IPS-20b (cell line): ENCODE measurements at regions not wholly inside any gene's neighbourhood (a gene's known extent, or its start where the extent isn't known, plus 50 kb on each side); places are given as distances from the start of the nearest gene placed in this dataset.
"Not testable (repeated sequence)": the region's sequence is repeated elsewhere in the genome, so short reads cannot be mapped to it uniquely, and the experiment has no call there.

Experiments
- H3K27ac ChIP-seq: one replicate; pipeline ENCODE4 v1.5.1; 2013; ENCODE audit warnings: low read length
- H3K27me3 ChIP-seq: 2 replicates; pipeline ENCODE4 v1.6.1; 2013; ENCODE audit warnings: mild to moderate bottlenecking, low read length, inconsistent platforms; ENCODE audit not compliant: insufficient read depth
- H3K36me3 ChIP-seq: 2 replicates; pipeline ENCODE4 v1.6.1; 2013; ENCODE audit warnings: low read depth, mild to moderate bottlenecking, inconsistent platforms, low read length, moderate library complexity; ENCODE audit not compliant: insufficient read depth
- H3K4me1 ChIP-seq: 2 replicates; pipeline ENCODE4 v1.6.1; 2013; ENCODE audit warnings: mild to moderate bottlenecking, control low read depth, inconsistent platforms, low read length, moderate library complexity; ENCODE audit not compliant: insufficient read depth
- H3K4me3 ChIP-seq: 2 replicates; pipeline ENCODE4 v1.5.1; 2013; ENCODE audit warnings: mild to moderate bottlenecking, low read length, inconsistent platforms
- H3K9ac ChIP-seq: 2 replicates; pipeline ENCODE4 v1.6.1; 2013; ENCODE audit warnings: low read depth, mild to moderate bottlenecking, inconsistent platforms, low read length, moderate library complexity
- H3K9me3 ChIP-seq: 2 replicates; pipeline ENCODE4 v1.6.1; 2013; ENCODE audit warnings: mild to moderate bottlenecking, low read depth, low read length, inconsistent platforms; ENCODE audit not compliant: insufficient read depth

DNA sequence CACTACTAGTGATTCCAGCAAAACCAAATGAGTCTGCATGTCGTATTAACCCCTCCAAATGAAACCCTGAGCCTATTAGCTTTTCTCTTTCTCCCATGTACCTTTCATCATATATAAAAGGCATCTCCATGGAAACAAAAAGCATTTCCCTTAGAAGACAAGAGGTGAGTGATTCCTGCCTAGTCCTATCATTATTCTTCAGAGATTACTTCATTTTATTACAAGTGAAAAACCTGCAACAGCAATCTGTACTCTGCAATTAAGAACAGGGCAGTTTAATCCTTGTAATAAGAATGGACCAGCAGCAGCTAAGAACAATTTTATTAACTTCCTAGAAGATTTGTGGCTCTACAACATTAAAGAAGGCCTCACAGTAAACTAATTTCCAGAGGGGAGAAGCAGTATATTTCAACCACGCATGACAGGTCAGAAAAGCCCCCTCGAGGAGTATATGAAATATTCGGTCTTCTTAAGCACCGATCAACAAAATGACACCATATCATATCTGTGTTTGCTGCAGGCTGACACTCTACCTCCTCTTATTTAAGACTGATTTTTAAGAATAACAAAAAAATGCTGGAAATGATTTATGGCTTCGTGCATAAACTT, 132.3 kb upstream of the TFPI start:
- Histone ChIP-seq H3K27me3 (no peaks in the 10 kb centered on the region), H3K4me1 (no peaks in the 10 kb centered on the region; the same call in none of the 2 replicates), H3K9ac (no peak overlapping the region), H3K4me3 (no peak overlapping the region), H3K9me3 (no peaks in the 10 kb centered on the region), H3K27ac (no peak overlapping the region), H3K36me3 (no peaks in the 10 kb centered on the region)

DNA sequence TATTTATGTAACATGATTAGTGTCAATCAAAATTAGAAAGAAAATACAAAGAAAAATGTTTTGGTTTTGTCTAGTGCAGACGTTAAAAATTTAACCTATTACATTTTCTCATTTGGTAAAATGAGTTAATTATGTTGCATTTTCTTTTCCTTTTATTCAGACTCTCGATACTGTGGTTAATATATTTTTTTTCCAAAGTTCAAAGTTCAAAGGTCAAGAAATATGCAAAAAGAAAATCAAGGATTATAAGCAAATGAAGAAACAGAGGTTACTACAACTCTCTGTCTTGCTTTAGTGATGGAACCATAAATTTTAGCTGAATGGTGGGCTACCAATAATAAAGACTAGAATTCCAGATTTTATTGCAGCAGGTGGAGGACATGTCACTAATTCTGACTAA, 133.3 kb upstream of the TFPI start:
- Histone ChIP-seq H3K36me3 (no peaks in the 10 kb centered on the region), H3K27me3 (no peaks in the 10 kb centered on the region), H3K9ac (no peak overlapping the region), H3K27ac (no peak overlapping the region), H3K4me1 (no peaks in the 10 kb centered on the region; the same call in 1 of the 2 replicates), H3K4me3 (no peak overlapping the region), H3K9me3 (no peaks in the 10 kb centered on the region)

- Histone ChIP-seq H3K4me3 (no peak overlapping the region), H3K27me3 (no peaks in the 10 kb centered on the region)
Observed at GRCh38 chr2:187689372-187689771, 135.1 kb upstream of the TFPI start.

DNA sequence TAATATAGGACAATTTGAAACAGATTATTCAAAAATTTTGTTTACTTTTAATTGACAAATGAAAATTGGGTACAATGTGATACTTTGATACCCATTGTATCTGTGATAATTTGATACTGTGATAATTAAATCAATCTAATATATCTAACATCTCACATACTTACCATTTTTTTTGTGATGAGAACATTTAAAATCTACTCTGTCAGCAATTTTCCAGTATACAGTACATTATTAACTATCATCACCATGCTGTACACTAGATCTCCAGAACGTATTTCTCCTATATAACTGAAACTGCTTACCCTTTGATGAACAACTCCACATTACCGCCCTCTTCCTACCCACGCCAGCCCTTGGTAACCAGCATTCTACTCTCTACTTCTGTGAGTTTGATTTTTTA, 139.7 kb upstream of the TFPI start:
- no peaks in the 10 kb centered on the region for H3K9me3 ChIP-seq
- no peaks in the 10 kb centered on the region for H3K36me3 ChIP-seq
- H3K9ac ChIP-seq: no peak overlapping the region
- no peaks in the 10 kb centered on the region for H3K27me3 ChIP-seq
- H3K27ac ChIP-seq: no peak overlapping the region
- H3K4me3 ChIP-seq: no peak overlapping the region
- no peaks in the 10 kb centered on the region for H3K4me1 ChIP-seq

More at GRCh38 chr2:187689372-187689771, 135.1 kb upstream of the TFPI start:
- Histone ChIP-seq H3K36me3 (no peaks in the 10 kb centered on the region), H3K9me3 (no peaks in the 10 kb centered on the region), H3K4me1 (no peaks in the 10 kb centered on the region; the same call in 1 of the 2 replicates), H3K27ac (no peak overlapping the region), H3K9ac (no peak overlapping the region)

DNA sequence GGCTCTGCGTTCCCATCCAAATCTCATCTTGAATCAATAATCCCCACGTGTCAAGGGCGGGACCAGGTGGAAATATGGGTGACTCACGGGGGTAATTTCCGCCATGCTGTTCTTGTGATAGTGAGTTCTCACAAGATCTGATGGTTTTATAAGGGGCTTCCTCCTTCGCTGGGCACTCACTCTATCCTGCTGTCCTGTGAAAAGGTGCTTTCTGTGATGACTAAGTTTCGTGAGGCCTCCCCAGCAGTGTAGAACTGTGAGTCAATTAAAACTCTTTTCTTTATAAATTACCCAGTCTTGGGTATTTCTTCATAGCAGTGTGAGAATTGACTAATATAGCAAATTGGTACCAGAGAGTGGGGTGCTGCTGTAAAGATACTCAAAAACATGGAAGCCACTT, 142.4 kb upstream of the TFPI start:
- not testable (repeated sequence) for H3K9me3 ChIP-seq, H3K36me3 ChIP-seq, H3K27ac ChIP-seq, H3K9ac ChIP-seq, H3K27me3 ChIP-seq, H3K4me3 ChIP-seq
- peaks cover 17% of the 10 kb centered on the region for H3K4me1 ChIP-seq

GRCh38 chr2:187698374-187699110, 144.3 kb upstream of the TFPI start:
- Histone ChIP-seq H3K9me3 (no peaks in the 10 kb centered on the region), H3K36me3 (no peaks in the 10 kb centered on the region), H3K4me1 (peaks cover 30% of the 10 kb centered on the region), H3K27me3 (no peaks in the 10 kb centered on the region), H3K4me3 (no peak overlapping the region), H3K9ac (no peak overlapping the region), H3K27ac (no peak overlapping the region)

- no peak overlapping the region; the same call in 1 of the 2 replicates for H3K4me3 ChIP-seq
- no peaks in the 10 kb centered on the region for H3K27me3 ChIP-seq
- no peak overlapping the region for H3K27ac ChIP-seq
- H3K36me3 ChIP-seq: no peaks in the 10 kb centered on the region
- H3K4me1 ChIP-seq: peaks cover 30% of the 10 kb centered on the region
- no peak overlapping the region for H3K9ac ChIP-seq
- no peaks in the 10 kb centered on the region for H3K9me3 ChIP-seq
Observed at GRCh38 chr2:187702157-187702556, 147.9 kb upstream of the TFPI start.

DNA sequence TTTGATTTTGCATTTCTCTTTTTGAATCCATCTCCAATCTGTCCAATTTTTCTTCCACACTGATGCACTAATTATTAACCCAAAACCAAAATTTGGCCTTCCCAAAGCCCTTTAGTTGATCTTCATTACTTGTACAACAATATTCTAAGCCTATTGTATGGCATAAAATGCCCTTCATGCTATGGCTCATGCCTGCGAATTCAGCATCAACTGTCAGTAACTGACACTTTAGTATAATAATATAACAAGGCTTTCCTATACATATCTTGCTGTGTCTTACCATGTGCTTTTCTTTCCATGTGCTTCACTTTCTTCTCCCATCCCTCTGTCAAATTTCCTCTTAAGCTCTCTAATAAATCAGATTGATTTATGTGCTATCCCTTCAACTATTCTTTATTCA, 154.0 kb upstream of the TFPI start:
- Histone ChIP-seq H3K27ac (no peak overlapping the region), H3K9me3 (no peaks in the 10 kb centered on the region), H3K27me3 (no peaks in the 10 kb centered on the region), H3K4me1 (no peaks in the 10 kb centered on the region), H3K36me3 (no peaks in the 10 kb centered on the region), H3K9ac (no peak overlapping the region), H3K4me3 (no peak overlapping the region)

GRCh38 chr2:187709065-187709464, 154.8 kb upstream of the TFPI start:
- Histone ChIP-seq H3K36me3 (no peaks in the 10 kb centered on the region), H3K4me3 (no peak overlapping the region), H3K9me3 (no peaks in the 10 kb centered on the region), H3K27me3 (no peaks in the 10 kb centered on the region), H3K9ac (no peak overlapping the region), H3K27ac (no peak overlapping the region), H3K4me1 (no peaks in the 10 kb centered on the region)

DNA sequence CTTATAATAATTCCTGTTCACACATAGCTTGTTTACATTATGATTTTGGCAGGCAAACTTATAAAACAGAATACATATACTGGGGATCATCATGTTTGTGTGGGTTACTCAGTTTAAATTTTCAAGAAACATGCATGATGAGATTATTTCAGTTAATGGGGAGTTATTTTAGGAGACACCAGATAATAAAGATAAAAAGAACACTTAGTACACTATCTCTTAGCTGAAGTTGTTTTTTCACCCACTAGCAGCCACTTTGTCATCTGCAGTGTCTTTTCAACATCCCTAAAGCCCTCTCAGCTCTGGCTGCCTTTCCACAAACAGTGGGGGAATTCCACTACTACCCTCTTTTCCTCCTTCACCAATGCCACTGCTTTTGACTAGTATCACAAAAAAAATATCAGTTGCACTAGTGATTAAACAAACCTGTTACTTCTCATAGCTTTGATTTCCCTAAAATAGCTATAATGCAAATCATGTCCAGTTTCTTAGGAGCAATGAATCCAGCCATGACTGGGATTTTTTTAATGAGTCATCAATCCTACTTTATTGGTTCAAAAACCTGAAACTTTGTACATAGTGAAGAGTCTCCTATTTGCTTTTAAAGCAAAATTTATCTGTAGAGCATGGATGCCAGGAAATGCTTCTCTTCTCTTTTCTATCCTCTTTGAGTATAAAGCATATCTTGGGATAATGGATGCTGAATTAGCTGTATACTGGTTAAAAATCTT, 156.7 kb upstream of the TFPI start:
- Histone ChIP-seq H3K27ac (no peak overlapping the region), H3K4me3 (no peak overlapping the region), H3K27me3 (no peaks in the 10 kb centered on the region), H3K4me1 (no peaks in the 10 kb centered on the region), H3K36me3 (no peaks in the 10 kb centered on the region), H3K9me3 (no peaks in the 10 kb centered on the region), H3K9ac (no peak overlapping the region)

DNA sequence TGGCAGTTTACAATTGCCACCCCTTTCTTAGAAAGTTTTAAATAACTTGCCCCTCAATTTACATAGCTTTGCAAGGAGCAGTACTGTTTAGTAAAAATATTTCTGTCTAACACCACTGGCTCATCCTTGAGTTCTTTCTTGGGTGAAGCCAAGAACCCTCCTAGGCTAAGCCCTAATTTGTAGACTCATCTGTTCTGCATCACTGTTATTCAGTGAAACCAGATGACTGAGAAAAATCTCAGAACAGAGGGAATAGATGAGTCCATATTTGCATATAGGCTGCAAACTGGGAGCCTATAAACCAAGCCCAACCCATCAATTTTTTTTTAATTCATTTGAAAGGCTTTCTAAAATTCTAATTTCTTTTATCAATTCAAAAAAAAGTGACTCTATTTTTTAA, 161.4 kb upstream of the TFPI start:
- H3K9ac ChIP-seq: no peak overlapping the region
- H3K27ac ChIP-seq: no peak overlapping the region
- H3K36me3 ChIP-seq: no peaks in the 10 kb centered on the region
- no peaks in the 10 kb centered on the region for H3K27me3 ChIP-seq
- 0 out of 2 replicates have a peak, but pooled peaks cover 1% of the 10 kb centered on the region for H3K9me3 ChIP-seq
- peaks cover 8% of the 10 kb centered on the region; the same call in 1 of the 2 replicates for H3K4me1 ChIP-seq
- no peak overlapping the region for H3K4me3 ChIP-seq

DNA sequence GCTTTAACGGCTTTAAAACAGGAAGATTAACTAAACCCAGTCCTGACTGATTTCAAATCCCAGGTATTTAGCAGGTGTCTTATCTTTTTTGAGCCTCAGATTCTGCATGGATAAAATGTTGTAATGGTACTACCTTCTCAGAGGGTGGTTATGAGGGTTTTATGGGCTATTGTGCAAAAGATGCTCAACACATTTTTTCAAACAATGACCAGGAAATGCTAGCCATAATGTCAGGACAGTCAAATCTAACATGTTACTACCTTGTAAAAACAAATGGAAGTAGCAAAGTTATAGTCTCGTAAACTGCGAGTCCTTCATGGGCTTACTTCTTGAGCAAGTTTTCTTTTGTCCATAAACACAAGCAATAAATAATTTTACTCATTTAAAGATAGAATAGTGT, 162.1 kb upstream of the TFPI start:
- no peak overlapping the region for H3K9ac ChIP-seq
- no peaks in the 10 kb centered on the region for H3K36me3 ChIP-seq

More for the DNA sequence above, 162.1 kb upstream of the TFPI start:
- no peaks in the 10 kb centered on the region for H3K27me3 ChIP-seq
- no peak overlapping the region for H3K27ac ChIP-seq
- peaks cover 8% of the 10 kb centered on the region; the same call in 1 of the 2 replicates for H3K4me1 ChIP-seq
- H3K9me3 ChIP-seq: peaks cover 8% of the 10 kb centered on the region; the same call in 1 of the 2 replicates
- H3K4me3 ChIP-seq: no peak overlapping the region
